ENCODE measurements at regions not wholly inside any gene's neighbourhood (a gene's known extent, or its start where the extent isn't known, plus 50 kb on each side); places are given as distances from the start of the nearest gene placed in this dataset.

- TF ChIP-seq CTCF (conservative IDR thresholded peaks at IDR 0.05 in 1 of 2, IDR thresholded peaks at IDR 0.05 in 1 of 2; ENCODE audit: extremely low read depth in 1 of 2, insufficient read depth in 1 of 2, low read depth in 1 of 2, low read length in 2 of 2): no peak
- TF ChIP-seq EZH2 (IDR thresholded peaks at IDR 0.05; ENCODE audit: borderline replicate concordance, low read length): no peak
These were observed 142.8 kb downstream of the GJA1 start for GRCh38 chr6:121578216-121578615.
